Epithelial cell of prostate (primary cell): ENCODE measurements at regions not wholly inside any gene's neighbourhood (a gene's known extent, or its start where the extent isn't known, plus 50 kb on each side); places are given as distances from the start of the nearest gene placed in this dataset.
"Not testable (repeated sequence)": the region's sequence is repeated elsewhere in the genome, so short reads cannot be mapped to it uniquely, and the experiment has no call there.

ENCODE experiments used
- DNase-seq: peaks from one replicate; pipeline ENCODE4 v3.0.0-alpha.2; 2011; ENCODE audit warnings: low read depth, low spot score
- H3K27ac ChIP-seq: fragments of 450-650 bp; 2 replicates; pipeline ENCODE4 v1.5.1; 2017; ENCODE audit warnings: mild to moderate bottlenecking

GRCh38 chrX:125651426-125651825 lies 331.8 kb downstream of the TEX13C start:
- H3K27ac ChIP-seq = no peak overlapping the region
- DNase-seq = no peak

DNA sequence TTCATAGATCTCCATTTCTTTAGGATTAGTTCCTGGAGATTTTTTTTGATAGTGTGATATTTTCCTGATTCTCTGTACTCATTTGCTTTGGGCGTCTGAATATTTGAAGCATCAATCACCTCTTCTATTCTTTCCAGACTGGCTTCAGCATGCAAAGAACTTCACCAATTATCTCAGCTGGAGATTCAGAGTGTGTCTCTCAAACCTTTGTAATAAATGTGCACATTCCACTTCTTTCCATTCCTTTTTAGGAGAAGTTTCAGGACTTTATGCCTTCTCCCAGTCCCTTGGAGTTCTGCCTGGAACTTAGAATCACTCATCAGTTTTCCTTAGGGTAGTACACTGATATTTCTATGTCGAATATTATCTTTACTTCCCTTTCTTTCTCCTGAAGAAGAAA lies 334.8 kb downstream of the TEX13C start:
- H3K27ac ChIP-seq = no peak overlapping the region
- DNase-seq = no peak

GRCh38 chrX:125673758-125674157 lies 354.1 kb downstream of the TEX13C start:
- no peak for DNase-seq
- no peak overlapping the region for H3K27ac ChIP-seq

- DNase-seq = no peak
- no peak overlapping the region for H3K27ac ChIP-seq
These were observed 358.6 kb downstream of the TEX13C start for GRCh38 chrX:125678258-125678657.

GRCh38 chrX:125680366-125680765 lies 360.7 kb downstream of the TEX13C start:
- no peak for DNase-seq
- H3K27ac ChIP-seq = no peak overlapping the region

GRCh38 chrX:125681058-125681457 lies 361.4 kb downstream of the TEX13C start:
- no peak overlapping the region for H3K27ac ChIP-seq

GRCh38 chrX:125681507-125681906 lies 361.8 kb downstream of the TEX13C start:
- no peak overlapping the region for H3K27ac ChIP-seq
- DNase-seq = no peak

More at GRCh38 chrX:125681058-125681457, 361.4 kb downstream of the TEX13C start:
- DNase-seq = no peak

DNA sequence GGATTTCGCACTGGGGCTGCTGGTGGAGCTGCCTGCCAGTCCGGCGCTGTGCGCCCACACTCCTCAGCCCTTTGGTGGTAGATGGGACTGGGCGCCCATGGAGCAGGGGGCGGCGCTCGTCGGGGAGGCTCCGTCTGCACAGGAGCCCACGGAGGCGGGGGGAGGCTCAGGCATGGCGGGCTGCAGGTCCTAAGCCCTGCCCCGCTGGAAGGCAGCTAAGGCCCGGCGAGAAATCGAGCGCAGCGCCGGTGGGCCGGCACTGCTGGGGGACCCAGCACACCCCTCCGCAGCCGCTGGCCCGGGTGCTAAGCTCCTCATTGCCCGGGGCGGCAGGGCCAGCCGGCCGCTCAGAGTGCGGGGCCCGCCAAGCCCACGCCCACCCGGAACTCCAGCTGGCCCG lies 370.9 kb downstream of the TEX13C start:
- DNase-seq, H3K27ac ChIP-seq: not testable (repeated sequence)

- H3K27ac ChIP-seq = no peak overlapping the region
- DNase-seq = no peak
These were observed 374.5 kb downstream of the TEX13C start for GRCh38 chrX:125694171-125694570.

GRCh38 chrX:125709074-125709473 lies 389.4 kb downstream of the TEX13C start:
- H3K27ac ChIP-seq = no peak overlapping the region
- DNase-seq = no peak

DNA sequence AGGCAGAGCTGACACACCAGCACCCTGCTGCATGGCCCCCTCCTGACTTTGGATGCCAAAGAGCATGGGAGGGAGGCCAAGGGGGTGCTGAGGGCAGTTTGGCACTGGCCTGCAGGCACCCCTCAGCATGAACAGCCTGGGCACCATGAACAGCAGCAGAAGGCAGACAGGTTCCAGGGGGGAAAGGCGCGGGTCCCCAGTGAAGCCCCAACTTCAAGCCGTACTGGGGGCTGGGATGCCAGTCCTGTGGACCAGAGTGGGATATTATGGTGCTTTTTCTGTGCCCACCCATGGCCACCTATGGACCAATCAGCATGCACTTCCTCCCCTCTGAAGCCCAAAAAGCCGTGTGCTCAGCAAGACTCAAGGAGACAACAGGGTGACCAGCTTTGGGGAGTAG lies 389.9 kb downstream of the TEX13C start:
- DNase-seq = no peak
- H3K27ac ChIP-seq = no peak overlapping the region

GRCh38 chrX:125710403-125711062 lies 390.9 kb downstream of the TEX13C start:
- no peak overlapping the region for H3K27ac ChIP-seq
- no peak for DNase-seq

- H3K27ac ChIP-seq = no peak overlapping the region
- no peak for DNase-seq
These were observed 391.4 kb downstream of the TEX13C start for GRCh38 chrX:125711103-125711502.

DNA sequence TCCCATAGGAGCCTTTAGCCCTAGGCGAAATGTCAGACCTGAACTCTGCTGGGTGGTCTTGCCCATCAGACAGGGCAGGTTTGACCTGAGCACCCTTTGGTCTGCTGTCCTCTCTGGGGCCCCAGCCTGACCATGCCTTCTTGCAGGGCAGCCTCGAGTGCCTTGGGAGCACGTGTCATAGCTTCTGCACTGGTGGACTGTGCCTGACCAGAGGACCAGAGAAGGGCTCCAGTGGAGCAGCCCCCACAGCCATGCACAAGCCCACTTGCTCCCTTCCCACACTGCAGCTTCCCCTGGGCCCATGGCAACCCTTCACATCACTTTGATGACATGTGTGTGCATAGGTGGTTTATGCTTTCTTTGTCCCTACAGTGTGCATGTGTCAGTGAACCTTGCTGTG lies 394.0 kb downstream of the TEX13C start:
- no peak overlapping the region for H3K27ac ChIP-seq
- no peak for DNase-seq

- no peak overlapping the region for H3K27ac ChIP-seq
- no peak for DNase-seq
These were observed 407.4 kb downstream of the TEX13C start for GRCh38 chrX:125727117-125727516.

- no peak overlapping the region for H3K27ac ChIP-seq
These were observed 416.5 kb downstream of the TEX13C start for GRCh38 chrX:125736008-125736729.

GRCh38 chrX:125742811-125743210 lies 423.1 kb downstream of the TEX13C start:
- no peak overlapping the region for H3K27ac ChIP-seq
- DNase-seq = no peak

More at GRCh38 chrX:125736008-125736729, 416.5 kb downstream of the TEX13C start:
- no peak for DNase-seq

DNA sequence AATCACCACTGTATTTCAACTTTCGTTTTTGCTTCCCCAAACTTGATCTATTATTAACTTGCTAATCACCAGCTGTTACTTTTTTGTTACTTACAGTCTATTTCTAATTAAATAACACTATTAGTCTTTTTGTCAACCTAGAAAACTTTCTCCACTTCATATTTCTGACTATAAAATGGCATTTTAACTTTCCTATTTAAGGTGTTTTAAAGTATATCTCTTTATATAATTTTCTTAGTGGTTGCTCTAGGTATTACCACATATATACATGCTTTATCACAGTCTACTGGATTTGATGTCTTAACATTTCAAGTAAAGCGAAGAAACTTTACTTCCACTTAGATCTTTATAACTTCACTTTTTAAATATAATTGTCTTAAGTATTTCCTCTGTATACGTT lies 421.2 kb downstream of the DCAF12L2 start:
- no peak overlapping the region for H3K27ac ChIP-seq
- DNase-seq = no peak

DNA sequence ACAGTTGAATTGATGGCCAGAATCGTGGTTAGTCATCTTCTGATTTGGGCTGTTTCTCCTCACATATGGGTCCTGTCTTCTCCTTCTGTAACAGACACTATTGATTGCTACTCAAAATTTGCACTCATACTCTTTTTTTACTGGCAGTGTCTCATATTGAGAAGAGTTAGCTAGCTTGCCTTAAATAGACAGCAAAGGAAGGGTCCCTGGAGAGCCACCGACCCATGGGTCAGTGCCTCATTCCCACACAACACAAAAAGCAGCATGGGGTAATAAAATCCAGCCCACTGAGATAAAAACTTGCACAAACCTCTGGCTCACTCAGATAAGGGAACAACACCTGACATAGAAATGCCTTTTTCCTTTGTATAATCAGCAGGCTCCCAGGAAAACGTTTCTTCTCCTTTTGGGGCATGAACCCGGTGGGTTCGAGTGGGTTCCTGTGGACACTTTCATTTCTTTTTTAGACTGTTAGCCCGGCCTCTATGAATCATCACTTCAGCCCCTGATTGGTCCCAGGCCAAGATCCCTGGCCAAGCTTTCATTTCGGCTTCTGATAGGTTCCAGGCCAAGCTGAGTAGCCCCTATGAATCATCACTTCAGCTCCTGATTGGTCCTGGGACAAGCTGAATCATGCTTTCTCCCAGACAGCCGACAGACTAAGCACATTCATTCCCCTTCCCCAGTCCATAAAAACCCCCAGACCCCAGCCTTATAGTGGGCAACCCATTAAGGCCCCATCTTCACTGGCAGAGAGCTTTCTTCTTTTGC lies 408.1 kb downstream of the DCAF12L2 start:
- DNase-seq = no peak
- H3K27ac ChIP-seq = no peak overlapping the region

DNA sequence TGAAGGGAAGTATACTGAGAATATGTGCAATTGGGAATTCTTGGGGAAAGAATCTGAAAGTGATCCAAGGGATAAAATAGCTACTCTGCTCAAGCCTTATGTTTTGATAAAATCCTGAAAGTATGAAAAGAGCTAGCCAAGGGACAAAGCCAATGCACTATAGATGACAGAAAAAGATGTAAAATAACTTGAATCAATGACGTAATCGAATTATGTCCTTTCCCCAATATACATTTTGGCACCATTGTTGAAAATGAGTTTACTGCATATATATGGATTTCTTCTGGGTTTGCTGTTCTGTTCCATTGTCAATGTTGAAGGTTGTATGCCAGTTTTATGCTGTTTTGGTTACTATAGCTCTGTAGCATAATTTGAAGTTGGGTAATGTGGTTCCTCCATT lies 407.3 kb downstream of the DCAF12L2 start:
- no peak overlapping the region for H3K27ac ChIP-seq
- DNase-seq = no peak

- DNase-seq = no peak
- H3K27ac ChIP-seq = no peak overlapping the region
These were observed 403.1 kb downstream of the DCAF12L2 start for GRCh38 chrX:125762954-125763353.
